ENCODE measurements at regions not wholly inside any gene's neighbourhood (a gene's known extent, or its start where the extent isn't known, plus 50 kb on each side); places are given as distances from the start of the nearest gene placed in this dataset.

DNA sequence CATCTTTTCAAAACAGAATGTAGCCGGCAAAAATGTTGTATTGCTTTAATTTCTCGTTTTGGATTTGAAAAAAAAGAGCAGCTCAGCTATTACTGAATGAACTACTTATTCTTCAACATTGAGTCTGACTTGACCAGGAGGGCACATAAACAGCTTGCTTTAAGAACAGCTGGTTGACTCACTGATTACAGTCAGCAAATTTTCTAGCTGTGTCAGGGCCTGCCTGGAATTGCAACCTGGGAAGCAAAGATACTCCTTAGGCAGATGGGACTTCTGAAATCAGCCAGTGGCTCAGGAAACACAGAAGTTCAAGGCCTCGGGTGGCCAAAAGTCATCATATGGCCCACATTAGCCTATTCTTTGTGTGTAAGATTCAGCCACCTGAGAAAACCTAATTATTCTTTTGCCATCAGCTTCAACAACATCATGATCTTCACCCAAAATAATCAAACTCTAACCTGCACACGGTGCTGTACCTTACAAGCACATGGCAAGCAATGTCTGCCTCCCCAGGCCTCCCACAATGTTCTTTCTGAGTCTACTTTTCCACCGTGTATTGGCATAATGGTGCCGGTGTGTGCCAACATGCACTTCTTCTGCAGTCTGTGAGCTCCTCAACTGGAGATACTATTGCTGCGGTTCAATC is 307.2 kb downstream of the HHIPL2 start:
- no peak for TF ChIP-seq CTCF (IDR thresholded peaks at IDR 0.05; ENCODE audit: control insufficient read depth, extremely low read depth, insufficient read depth)
- H3K4me3 ChIP-seq (ENCODE audit: low read depth, low read length), result no peak overlapping the region
- DNase-seq (ENCODE audit: low read depth), result no peak

DNA sequence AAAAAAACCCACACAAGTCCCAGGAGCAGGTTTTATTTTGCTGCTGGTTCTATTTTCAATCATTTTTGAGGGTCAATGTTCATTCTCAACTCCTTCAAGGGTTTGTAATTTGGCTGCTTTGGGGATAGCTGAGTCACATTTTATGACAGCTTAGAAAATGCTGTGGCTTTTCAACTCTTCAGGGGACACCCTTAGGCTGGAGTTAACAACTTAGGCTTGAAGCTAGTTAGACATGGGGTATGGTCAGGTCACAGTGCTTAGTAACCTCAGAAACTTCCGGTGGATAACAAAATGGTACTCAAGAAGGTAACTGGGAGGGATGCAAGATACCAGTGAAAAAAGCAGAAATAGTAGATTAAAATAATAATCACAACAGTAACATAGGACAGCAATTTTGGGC is 308.8 kb downstream of the HHIPL2 start:
- TF ChIP-seq CTCF (IDR thresholded peaks at IDR 0.05; ENCODE audit: control insufficient read depth, extremely low read depth, insufficient read depth), result no peak
- no peak for DNase-seq (ENCODE audit: low read depth)

DNA sequence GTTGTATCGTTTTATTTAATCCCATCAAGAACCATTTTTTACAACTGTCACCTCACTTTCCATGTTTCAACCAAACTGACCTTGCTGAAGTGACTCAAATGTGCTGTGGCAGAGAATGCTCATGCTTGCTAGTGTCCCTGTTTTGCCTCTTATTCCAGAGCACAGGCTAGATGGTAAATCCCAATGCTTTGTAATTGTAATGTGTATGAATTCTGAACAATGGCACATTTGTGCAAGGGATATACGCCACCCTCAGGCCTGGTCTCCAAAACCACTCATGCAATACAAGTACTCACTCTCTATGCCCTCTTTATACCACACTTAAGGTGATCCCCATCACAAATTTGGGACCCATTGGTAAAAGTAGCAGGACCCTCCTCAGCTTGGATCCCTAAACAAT is 313.6 kb downstream of the HHIPL2 start:
- no peak for DNase-seq (ENCODE audit: low read depth)
- no peak for TF ChIP-seq CTCF (IDR thresholded peaks at IDR 0.05; ENCODE audit: control insufficient read depth, extremely low read depth, insufficient read depth)
- H3K4me3 ChIP-seq (ENCODE audit: low read depth, low read length), result no peak overlapping the region

More for the DNA sequence above, 308.8 kb downstream of the HHIPL2 start:
- no peak overlapping the region for H3K4me3 ChIP-seq (ENCODE audit: low read depth, low read length)

- DNase-seq (ENCODE audit: low read depth), result no peak
- TF ChIP-seq CTCF (IDR thresholded peaks at IDR 0.05; ENCODE audit: control insufficient read depth, extremely low read depth, insufficient read depth), result peak; percentile 54
Observed at GRCh38 chr1:222233444-222234158, 314.3 kb downstream of the HHIPL2 start.

GRCh38 chr1:222232842-222233241 is 315.1 kb downstream of the HHIPL2 start:
- H3K4me3 ChIP-seq (ENCODE audit: low read depth, low read length), result no peak overlapping the region
- no peak for TF ChIP-seq CTCF (IDR thresholded peaks at IDR 0.05; ENCODE audit: control insufficient read depth, extremely low read depth, insufficient read depth)
- no peak for DNase-seq (ENCODE audit: low read depth)

More at GRCh38 chr1:222233444-222234158, 314.3 kb downstream of the HHIPL2 start:
- no peak overlapping the region for H3K4me3 ChIP-seq (ENCODE audit: low read depth, low read length)

- H3K4me3 ChIP-seq (ENCODE audit: low read depth, low read length), result no peak overlapping the region
- no peak for DNase-seq (ENCODE audit: low read depth)
- no peak for TF ChIP-seq CTCF (IDR thresholded peaks at IDR 0.05; ENCODE audit: control insufficient read depth, extremely low read depth, insufficient read depth)
Observed at GRCh38 chr1:222229672-222230312, 318.1 kb downstream of the HHIPL2 start.
